ENCODE measurements at regions not wholly inside any gene's neighbourhood (a gene's known extent, or its start where the extent isn't known, plus 50 kb on each side); places are given as distances from the start of the nearest gene placed in this dataset.
"Not testable (repeated sequence)": the region's sequence is repeated elsewhere in the genome, so short reads cannot be mapped to it uniquely, and the experiment has no call there.

- ATAC-seq; H3K79me2 ChIP-seq (ENCODE audit: control insufficient read depth, insufficient read depth, low read length); DNase-seq (ENCODE audit: low read depth, low spot score); H3K9me3 ChIP-seq (replicated peaks; ENCODE audit: control insufficient read depth, insufficient read depth, low read length); H3K27ac ChIP-seq (ENCODE audit: control insufficient read depth, insufficient read depth); H3K27me3 ChIP-seq (replicated peaks in 1 of 2; ENCODE audit: control insufficient read depth in 2 of 2, insufficient read depth in 2 of 2, low read length in 1 of 2); CTCF ChIA-PET; SMC1A ChIA-PET (ENCODE audit: uncharacterized antibody, unreplicated experiment); H3K4me2 ChIP-seq (ENCODE audit: control insufficient read depth, insufficient read depth); H3K4me3 ChIP-seq; intact Hi-C loops (cut with micrococcal nuclease; ENCODE audit: unreplicated experiment); H3K9ac ChIP-seq (ENCODE audit: control insufficient read depth, insufficient read depth, low read length); H3K4me1 ChIP-seq (ENCODE audit: control insufficient read depth, insufficient read depth, low read length); H3K36me3 ChIP-seq (ENCODE audit: control insufficient read depth in 2 of 2, insufficient read depth in 2 of 2, low read length in 1 of 2); FAIRE-seq; H4K20me1 ChIP-seq (ENCODE audit: control insufficient read depth, insufficient read depth); BruUV-seq (replicated peaks); RAD21 ChIA-PET (ENCODE audit: unreplicated experiment); POLR2A ChIA-PET; H2AFZ ChIP-seq (ENCODE audit: control insufficient read depth, low read depth, low read length): not testable (repeated sequence)
- in situ Hi-C loops (cut with MboI), result loop anchor here (25.0 kb wide), 2 partner anchors 1307 to 1907 kb away; no protein-coding TSS in a partner anchor
- WGBS (ENCODE audit: insufficient coverage, insufficient replicate concordance, low lambda C conversion rate, missing lambda C conversion rate), result 54% methylated on average over 10 of the region's 10 CpGs
These were observed 738.6 kb upstream of the DEFB115 start for GRCh38 chr20:30518906-30519305.

GRCh38 chr20:30521686-30522415, 735.6 kb upstream of the DEFB115 start:
- DNase-seq (ENCODE audit: low read depth, low spot score); H3K27ac ChIP-seq (ENCODE audit: control insufficient read depth, insufficient read depth); FAIRE-seq; H2AFZ ChIP-seq (ENCODE audit: control insufficient read depth, low read depth, low read length); SMC1A ChIA-PET (ENCODE audit: uncharacterized antibody, unreplicated experiment); H3K4me2 ChIP-seq (ENCODE audit: control insufficient read depth, insufficient read depth); ATAC-seq; H3K36me3 ChIP-seq (ENCODE audit: control insufficient read depth in 2 of 2, insufficient read depth in 2 of 2, low read length in 1 of 2); H3K27me3 ChIP-seq (replicated peaks in 1 of 2; ENCODE audit: control insufficient read depth in 2 of 2, insufficient read depth in 2 of 2, low read length in 1 of 2); CTCF ChIA-PET; H3K4me3 ChIP-seq; RAD21 ChIA-PET (ENCODE audit: unreplicated experiment); intact Hi-C loops (cut with micrococcal nuclease; ENCODE audit: unreplicated experiment); BruUV-seq (replicated peaks); H3K4me1 ChIP-seq (ENCODE audit: control insufficient read depth, insufficient read depth, low read length); H3K9ac ChIP-seq (ENCODE audit: control insufficient read depth, insufficient read depth, low read length); H4K20me1 ChIP-seq (ENCODE audit: control insufficient read depth, insufficient read depth); POLR2A ChIA-PET; H3K79me2 ChIP-seq (ENCODE audit: control insufficient read depth, insufficient read depth, low read length); H3K9me3 ChIP-seq (replicated peaks; ENCODE audit: control insufficient read depth, insufficient read depth, low read length): not testable (repeated sequence)
- 35% methylated on average over 15 of the region's 15 CpGs for WGBS (ENCODE audit: insufficient coverage, insufficient replicate concordance, low lambda C conversion rate, missing lambda C conversion rate)
- in situ Hi-C loops (cut with MboI), result loop anchor here (25.0 kb wide), 2 partner anchors 1310 to 1910 kb away; no protein-coding TSS in a partner anchor

GRCh38 chr20:30524155-30524554, 733.3 kb upstream of the DEFB115 start:
- SMC1A ChIA-PET (ENCODE audit: uncharacterized antibody, unreplicated experiment); RAD21 ChIA-PET (ENCODE audit: unreplicated experiment); H4K20me1 ChIP-seq (ENCODE audit: control insufficient read depth, insufficient read depth); BruUV-seq (replicated peaks); CTCF ChIA-PET; intact Hi-C loops (cut with micrococcal nuclease; ENCODE audit: unreplicated experiment); POLR2A ChIA-PET; H3K9me3 ChIP-seq (replicated peaks; ENCODE audit: control insufficient read depth, insufficient read depth, low read length); H3K27ac ChIP-seq (ENCODE audit: control insufficient read depth, insufficient read depth); H2AFZ ChIP-seq (ENCODE audit: control insufficient read depth, low read depth, low read length); DNase-seq (ENCODE audit: low read depth, low spot score); H3K4me1 ChIP-seq (ENCODE audit: control insufficient read depth, insufficient read depth, low read length); FAIRE-seq; H3K27me3 ChIP-seq (replicated peaks in 1 of 2; ENCODE audit: control insufficient read depth in 2 of 2, insufficient read depth in 2 of 2, low read length in 1 of 2); H3K4me2 ChIP-seq (ENCODE audit: control insufficient read depth, insufficient read depth); ATAC-seq; H3K9ac ChIP-seq (ENCODE audit: control insufficient read depth, insufficient read depth, low read length); H3K36me3 ChIP-seq (ENCODE audit: control insufficient read depth in 2 of 2, insufficient read depth in 2 of 2, low read length in 1 of 2); H3K4me3 ChIP-seq; H3K79me2 ChIP-seq (ENCODE audit: control insufficient read depth, insufficient read depth, low read length): not testable (repeated sequence)
- WGBS (ENCODE audit: insufficient coverage, insufficient replicate concordance, low lambda C conversion rate, missing lambda C conversion rate), result 22% methylated on average over 4 of the region's 4 CpGs
- in situ Hi-C loops (cut with MboI), result loop anchor here (25.0 kb wide), 2 partner anchors 1312 to 1912 kb away; no protein-coding TSS in a partner anchor

- POLR2A ChIA-PET; FAIRE-seq; H3K9me3 ChIP-seq (replicated peaks; ENCODE audit: control insufficient read depth, insufficient read depth, low read length); H3K9ac ChIP-seq (ENCODE audit: control insufficient read depth, insufficient read depth, low read length); H3K4me2 ChIP-seq (ENCODE audit: control insufficient read depth, insufficient read depth); RAD21 ChIA-PET (ENCODE audit: unreplicated experiment); H4K20me1 ChIP-seq (ENCODE audit: control insufficient read depth, insufficient read depth); H3K79me2 ChIP-seq (ENCODE audit: control insufficient read depth, insufficient read depth, low read length); BruUV-seq (replicated peaks); DNase-seq (ENCODE audit: low read depth, low spot score); SMC1A ChIA-PET (ENCODE audit: uncharacterized antibody, unreplicated experiment); intact Hi-C loops (cut with micrococcal nuclease; ENCODE audit: unreplicated experiment); CTCF ChIA-PET; H3K4me1 ChIP-seq (ENCODE audit: control insufficient read depth, insufficient read depth, low read length); ATAC-seq; H3K36me3 ChIP-seq (ENCODE audit: control insufficient read depth in 2 of 2, insufficient read depth in 2 of 2, low read length in 1 of 2); H3K27me3 ChIP-seq (replicated peaks in 1 of 2; ENCODE audit: control insufficient read depth in 2 of 2, insufficient read depth in 2 of 2, low read length in 1 of 2); H3K27ac ChIP-seq (ENCODE audit: control insufficient read depth, insufficient read depth); H3K4me3 ChIP-seq; H2AFZ ChIP-seq (ENCODE audit: control insufficient read depth, low read depth, low read length): not testable (repeated sequence)
- in situ Hi-C loops (cut with MboI), result loop anchor here (25.0 kb wide), 2 partner anchors 1312 to 1912 kb away; no protein-coding TSS in a partner anchor
- 0% methylated on average over 2 of the region's 2 CpGs for WGBS (ENCODE audit: insufficient coverage, insufficient replicate concordance, low lambda C conversion rate, missing lambda C conversion rate)
These were observed 732.7 kb upstream of the DEFB115 start for GRCh38 chr20:30524761-30525160.
